ENCODE measurements at regions not wholly inside any gene's neighbourhood (a gene's known extent, or its start where the extent isn't known, plus 50 kb on each side); places are given as distances from the start of the nearest gene placed in this dataset.

- no peak for TF ChIP-seq CTCF (IDR thresholded peaks at IDR 0.05)
- no peak for TF ChIP-seq EP300 (IDR thresholded peaks at IDR 0.05)
- no peak for TF ChIP-seq POLR2A (IDR thresholded peaks at IDR 0.05)
Measured at GRCh38 chr5:12237837-12238575, 333.8 kb upstream of the CTNND2 start.
